ENCODE measurements at regions not wholly inside any gene's neighbourhood (a gene's known extent, or its start where the extent isn't known, plus 50 kb on each side); places are given as distances from the start of the nearest gene placed in this dataset.

DNA sequence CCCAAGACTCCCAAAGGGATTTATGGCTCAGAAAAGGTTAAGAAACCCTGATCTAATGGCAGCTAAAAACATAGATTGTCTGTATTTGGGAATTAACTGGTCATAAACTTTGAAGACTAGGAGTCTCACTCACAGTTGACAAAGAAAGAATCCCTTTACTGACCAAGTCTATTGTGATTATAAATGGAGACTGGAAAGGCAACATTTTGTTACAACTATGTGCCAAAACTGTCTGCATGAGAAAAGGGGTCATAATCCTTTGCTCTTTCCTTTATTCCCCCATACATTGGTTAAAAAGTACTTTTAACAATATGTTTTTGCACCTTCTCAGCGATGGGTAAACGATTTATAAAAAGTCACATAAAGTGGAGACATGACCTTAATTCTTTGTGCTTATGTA, 206.9 kb upstream of the MAP3K7 start:
- Histone ChIP-seq H3K4me1 (no peaks in the 10 kb centered on the region), H3K36me3 (no peaks in the 10 kb centered on the region), H3K4me3 (no peak overlapping the region), H3K27me3 (no peaks in the 10 kb centered on the region), H3K27ac (no peak overlapping the region), H3K9me3 (no peaks in the 10 kb centered on the region)
- TF ChIP-seq POLR2A (IDR thresholded peaks at IDR 0.05) (no peak), CTCF (IDR thresholded peaks at IDR 0.05) (no peak), POLR2AphosphoS5 (IDR thresholded peaks at IDR 0.05) (no peak), EP300 (IDR thresholded peaks at IDR 0.05) (no peak)
- DNase-seq: no peak
- WGBS, 2 donors: 83 to 91% methylated on average over 2 of the region's 2 CpGs
- no peak for ATAC-seq (ENCODE audit: low FRiP score in 2 of 2)

- WGBS, 2 donors: 75% methylated on average over 2 of the region's 2 CpGs
- no peak overlapping the region for H3K4me3 ChIP-seq
- no peaks in the 10 kb centered on the region for H3K9me3 ChIP-seq
- no peaks in the 10 kb centered on the region for H3K27me3 ChIP-seq
- TF ChIP-seq CTCF (IDR thresholded peaks at IDR 0.05): no peak
- no peak for TF ChIP-seq POLR2A (IDR thresholded peaks at IDR 0.05)
- TF ChIP-seq POLR2AphosphoS5 (IDR thresholded peaks at IDR 0.05): no peak
- no peak for TF ChIP-seq EP300 (IDR thresholded peaks at IDR 0.05)
- H3K4me1 ChIP-seq: no peaks in the 10 kb centered on the region
- H3K36me3 ChIP-seq: no peaks in the 10 kb centered on the region
- no peak overlapping the region for H3K27ac ChIP-seq
- ATAC-seq (ENCODE audit: low FRiP score in 2 of 2) (no peak), DNase-seq (no peak)
Observed at GRCh38 chr6:90790696-90791095, 203.8 kb upstream of the MAP3K7 start.

- DNase-seq: peak in 1 of 2 donors; percentile 5
Observed at GRCh38 chr6:90790058-90790457, 203.2 kb upstream of the MAP3K7 start.

DNA sequence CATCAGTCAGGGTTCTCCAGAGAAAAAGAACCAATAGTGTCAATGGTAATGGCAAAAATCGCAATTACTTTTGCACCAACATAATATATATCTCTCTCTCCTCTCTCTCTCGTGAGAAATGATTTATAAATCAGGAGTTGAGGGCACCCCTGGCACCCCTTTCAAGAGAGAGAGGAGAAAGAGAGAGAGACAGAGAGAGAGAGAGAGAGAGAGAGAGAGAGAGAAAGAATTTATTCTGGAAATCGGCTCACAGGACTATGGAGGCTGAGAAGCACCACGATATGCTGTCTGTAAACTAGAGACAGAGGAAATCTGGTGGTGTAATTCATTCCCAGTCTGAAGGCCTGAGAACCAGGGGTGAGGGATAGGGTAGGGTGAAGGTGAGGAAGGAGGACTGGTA, 201.9 kb upstream of the MAP3K7 start:
- Histone ChIP-seq H3K9me3 (no peaks in the 10 kb centered on the region), H3K27me3 (no peaks in the 10 kb centered on the region), H3K4me1 (no peaks in the 10 kb centered on the region), H3K27ac (no peak overlapping the region), H3K4me3 (no peak overlapping the region), H3K36me3 (no peaks in the 10 kb centered on the region)
- no peak for ATAC-seq (ENCODE audit: low FRiP score in 2 of 2)
- no peak for DNase-seq
- 82 to 83% methylated on average over 4 of the region's 4 CpGs for WGBS, 2 donors
- no peak for TF ChIP-seq POLR2AphosphoS5 (IDR thresholded peaks at IDR 0.05)
- no peak for TF ChIP-seq EP300 (IDR thresholded peaks at IDR 0.05)
- no peak for TF ChIP-seq POLR2A (IDR thresholded peaks at IDR 0.05)

More at GRCh38 chr6:90790058-90790457, 203.2 kb upstream of the MAP3K7 start:
- Histone ChIP-seq H3K9me3 (no peaks in the 10 kb centered on the region), H3K36me3 (no peaks in the 10 kb centered on the region), H3K4me1 (no peaks in the 10 kb centered on the region), H3K27me3 (no peaks in the 10 kb centered on the region), H3K4me3 (no peak overlapping the region), H3K27ac (no peak overlapping the region)
- WGBS, 2 donors: 72 to 78% methylated on average over 5 to 7 of the region's 7 CpGs
- no peak for TF ChIP-seq POLR2AphosphoS5 (IDR thresholded peaks at IDR 0.05)
- no peak for TF ChIP-seq EP300 (IDR thresholded peaks at IDR 0.05)
- no peak for TF ChIP-seq CTCF (IDR thresholded peaks at IDR 0.05)
- no peak for TF ChIP-seq POLR2A (IDR thresholded peaks at IDR 0.05)
- no peak for ATAC-seq (ENCODE audit: low FRiP score in 2 of 2)

- ATAC-seq (ENCODE audit: low FRiP score in 2 of 2): no peak
- WGBS, 2 donors: 71 to 88% methylated on average over 3 of the region's 3 CpGs
- DNase-seq: no peak
Observed at GRCh38 chr6:90787446-90787845, 200.6 kb upstream of the MAP3K7 start.

More at GRCh38 chr6:90787446-90787845, 200.6 kb upstream of the MAP3K7 start:
- H3K9me3 ChIP-seq: no peaks in the 10 kb centered on the region
- no peak overlapping the region for H3K4me3 ChIP-seq
- no peaks in the 10 kb centered on the region for H3K4me1 ChIP-seq
- H3K36me3 ChIP-seq: no peaks in the 10 kb centered on the region
- H3K27ac ChIP-seq: no peak overlapping the region
- TF ChIP-seq EP300 (IDR thresholded peaks at IDR 0.05) (no peak), CTCF (IDR thresholded peaks at IDR 0.05) (no peak), POLR2A (IDR thresholded peaks at IDR 0.05) (no peak), POLR2AphosphoS5 (IDR thresholded peaks at IDR 0.05) (no peak)
- H3K27me3 ChIP-seq: no peaks in the 10 kb centered on the region

Measured in upper lobe of left lung (tissue), 6 donors.